Upper lobe of left lung (tissue), 4 donors: ENCODE measurements at regions not wholly inside any gene's neighbourhood (a gene's known extent, or its start where the extent isn't known, plus 50 kb on each side); places are given as distances from the start of the nearest gene placed in this dataset.

ENCODE experiments used
- POLR2A ChIP-seq, 4 donors: fragments of 450-650 bp; IDR thresholded peaks; one replicate each; pipeline ENCODE4 v1.5.1; 2016 to 2017; ENCODE audit warnings: antibody characterized with exemption in 4 of 4, mild to moderate bottlenecking in 2 of 4
- TF ChIP-seq, protein P1 (sequence below), 6 experiments: fragments of 450-650 bp in 4 of 6; fragments of 200-600 bp in 2 of 6; sonication (generic) in 2 of 6; IDR thresholded peaks; one replicate each; pipeline ENCODE4 v1.5.1; 2016 to 2019; ENCODE audit warnings: antibody characterized with exemption in 6 of 6

DNA sequence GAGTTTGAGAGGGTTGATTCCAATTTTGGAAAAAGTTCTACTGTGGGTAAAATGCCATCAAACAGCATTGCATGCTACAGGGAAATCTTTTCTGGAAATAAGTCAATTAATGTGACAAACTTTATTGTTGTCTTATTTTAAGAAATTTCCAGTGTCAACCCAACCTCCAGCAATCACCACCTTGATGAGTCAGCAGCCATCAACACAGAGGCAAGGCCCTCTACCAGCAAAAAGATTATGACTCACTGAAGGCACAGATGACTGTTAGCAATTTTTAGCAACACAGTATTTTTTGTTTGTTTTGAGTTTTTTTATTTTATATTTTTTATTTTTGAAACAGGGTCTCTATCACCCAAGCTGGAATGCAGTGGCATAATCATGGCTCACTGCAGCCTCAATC is 165.4 kb upstream of the C1QTNF7 start:
- TF ChIP-seq, protein P1, sequence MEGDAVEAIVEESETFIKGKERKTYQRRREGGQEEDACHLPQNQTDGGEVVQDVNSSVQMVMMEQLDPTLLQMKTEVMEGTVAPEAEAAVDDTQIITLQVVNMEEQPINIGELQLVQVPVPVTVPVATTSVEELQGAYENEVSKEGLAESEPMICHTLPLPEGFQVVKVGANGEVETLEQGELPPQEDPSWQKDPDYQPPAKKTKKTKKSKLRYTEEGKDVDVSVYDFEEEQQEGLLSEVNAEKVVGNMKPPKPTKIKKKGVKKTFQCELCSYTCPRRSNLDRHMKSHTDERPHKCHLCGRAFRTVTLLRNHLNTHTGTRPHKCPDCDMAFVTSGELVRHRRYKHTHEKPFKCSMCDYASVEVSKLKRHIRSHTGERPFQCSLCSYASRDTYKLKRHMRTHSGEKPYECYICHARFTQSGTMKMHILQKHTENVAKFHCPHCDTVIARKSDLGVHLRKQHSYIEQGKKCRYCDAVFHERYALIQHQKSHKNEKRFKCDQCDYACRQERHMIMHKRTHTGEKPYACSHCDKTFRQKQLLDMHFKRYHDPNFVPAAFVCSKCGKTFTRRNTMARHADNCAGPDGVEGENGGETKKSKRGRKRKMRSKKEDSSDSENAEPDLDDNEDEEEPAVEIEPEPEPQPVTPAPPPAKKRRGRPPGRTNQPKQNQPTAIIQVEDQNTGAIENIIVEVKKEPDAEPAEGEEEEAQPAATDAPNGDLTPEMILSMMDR (IDR thresholded peaks at IDR 0.05): no peak
- TF ChIP-seq POLR2A (IDR thresholded peaks at IDR 0.05): no peak
